GM18909 (cell line): ENCODE measurements at regions not wholly inside any gene's neighbourhood (a gene's known extent, or its start where the extent isn't known, plus 50 kb on each side); places are given as distances from the start of the nearest gene placed in this dataset.

Experiments
- ATAC-seq: cut with Tn5 transposase; IDR thresholded peaks from one replicate; pipeline ENCODE4 v1.9.1; 2021; ENCODE audit warnings: mild to moderate bottlenecking; ENCODE audit not compliant: unreplicated experiment, poor library complexity

GRCh38 chr21:36554411-36555157, 74.7 kb upstream of the CLDN14 start:
- ATAC-seq, result no peak

GRCh38 chr21:36555199-36555800, 75.4 kb upstream of the CLDN14 start:
- no peak for ATAC-seq

- no peak for ATAC-seq
These were observed 77.4 kb upstream of the CLDN14 start for GRCh38 chr21:36557316-36557715.

- ATAC-seq, result no peak
These were observed 81.1 kb upstream of the CLDN14 start for GRCh38 chr21:36560933-36561575.

- no peak for ATAC-seq
These were observed 83.5 kb upstream of the CLDN14 start for GRCh38 chr21:36563341-36563926.

- ATAC-seq, result no peak
These were observed 84.7 kb upstream of the CLDN14 start for GRCh38 chr21:36564647-36565046.

- ATAC-seq, result no peak
These were observed 85.6 kb upstream of the CLDN14 start for GRCh38 chr21:36565540-36565939.

- ATAC-seq, result no peak
These were observed 86.7 kb upstream of the CLDN14 start for GRCh38 chr21:36566644-36567043.

GRCh38 chr21:36567216-36567885, 87.4 kb upstream of the CLDN14 start:
- ATAC-seq, result no peak

- ATAC-seq, result no peak
These were observed 89.6 kb upstream of the CLDN14 start for GRCh38 chr21:36569511-36569910.

GRCh38 chr21:36571556-36571955, 91.6 kb upstream of the CLDN14 start:
- no peak for ATAC-seq

- no peak for ATAC-seq
These were observed 92.1 kb upstream of the CLDN14 start for GRCh38 chr21:36572039-36572438.

- ATAC-seq, result no peak
These were observed 95.4 kb upstream of the CLDN14 start for GRCh38 chr21:36575306-36575705.

GRCh38 chr21:36576441-36576840, 96.5 kb upstream of the CLDN14 start:
- no peak for ATAC-seq

- ATAC-seq, result no peak
These were observed 100.0 kb upstream of the CLDN14 start for GRCh38 chr21:36579898-36580297.

GRCh38 chr21:36582271-36582670, 102.3 kb upstream of the CLDN14 start:
- ATAC-seq, result no peak

GRCh38 chr21:36583591-36583990, 103.7 kb upstream of the CLDN14 start:
- ATAC-seq, result no peak

- ATAC-seq, result no peak
These were observed 105.3 kb upstream of the CLDN14 start for GRCh38 chr21:36584980-36585940.

- no peak for ATAC-seq
These were observed 107.5 kb upstream of the CLDN14 start for GRCh38 chr21:36587388-36587787.
